CD4-positive, alpha-beta T cell treated with Interleukin-4 for 4 hours (primary cell): ENCODE measurements at regions not wholly inside any gene's neighbourhood (a gene's known extent, or its start where the extent isn't known, plus 50 kb on each side); places are given as distances from the start of the nearest gene placed in this dataset.

ENCODE experiments used
- DNase-seq: peaks from one replicate; pipeline ENCODE4 v3.0.0-alpha.2; 2020

DNA sequence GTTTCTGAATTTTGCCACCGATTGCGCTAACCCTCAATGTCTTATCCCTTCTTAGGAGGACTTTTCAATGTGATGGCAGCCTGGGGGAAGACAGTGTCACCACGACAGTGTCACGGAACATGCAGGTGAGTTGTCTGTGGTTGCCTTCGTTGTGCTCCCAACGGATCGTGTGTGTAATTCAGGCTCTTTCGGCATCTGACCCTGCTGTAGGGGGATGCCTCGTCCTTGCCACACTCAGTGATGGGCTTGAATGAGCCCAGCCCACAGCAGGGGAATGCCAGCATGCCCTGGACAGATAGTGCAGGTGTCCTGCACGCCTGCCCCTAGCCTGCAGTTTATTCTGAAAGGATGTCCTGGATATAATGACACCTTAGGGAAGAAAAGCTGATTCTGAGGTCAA, 123.8 kb upstream of the RTL1 start:
- DNase-seq, result no peak

DNA sequence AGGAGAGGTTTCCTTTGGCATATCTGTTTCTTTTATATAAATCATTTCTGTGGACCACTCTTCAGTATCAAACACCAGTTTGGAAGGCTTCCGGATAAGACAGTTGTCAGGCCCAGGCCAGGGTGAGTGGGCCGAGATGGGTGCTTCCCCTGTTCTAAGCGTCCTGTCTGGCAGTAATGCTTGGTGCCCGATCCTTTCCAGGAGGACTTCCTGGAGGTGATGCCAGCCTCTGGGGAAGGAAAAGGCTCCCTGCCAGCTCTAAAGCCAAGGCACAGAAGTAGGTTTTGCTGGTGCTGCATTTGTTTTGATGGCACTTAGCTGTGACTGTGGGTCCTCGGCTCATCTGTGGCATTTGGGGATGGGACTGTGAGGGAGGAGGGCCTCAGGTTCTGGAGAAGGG, 124.4 kb upstream of the RTL1 start:
- DNase-seq, result no peak

DNA sequence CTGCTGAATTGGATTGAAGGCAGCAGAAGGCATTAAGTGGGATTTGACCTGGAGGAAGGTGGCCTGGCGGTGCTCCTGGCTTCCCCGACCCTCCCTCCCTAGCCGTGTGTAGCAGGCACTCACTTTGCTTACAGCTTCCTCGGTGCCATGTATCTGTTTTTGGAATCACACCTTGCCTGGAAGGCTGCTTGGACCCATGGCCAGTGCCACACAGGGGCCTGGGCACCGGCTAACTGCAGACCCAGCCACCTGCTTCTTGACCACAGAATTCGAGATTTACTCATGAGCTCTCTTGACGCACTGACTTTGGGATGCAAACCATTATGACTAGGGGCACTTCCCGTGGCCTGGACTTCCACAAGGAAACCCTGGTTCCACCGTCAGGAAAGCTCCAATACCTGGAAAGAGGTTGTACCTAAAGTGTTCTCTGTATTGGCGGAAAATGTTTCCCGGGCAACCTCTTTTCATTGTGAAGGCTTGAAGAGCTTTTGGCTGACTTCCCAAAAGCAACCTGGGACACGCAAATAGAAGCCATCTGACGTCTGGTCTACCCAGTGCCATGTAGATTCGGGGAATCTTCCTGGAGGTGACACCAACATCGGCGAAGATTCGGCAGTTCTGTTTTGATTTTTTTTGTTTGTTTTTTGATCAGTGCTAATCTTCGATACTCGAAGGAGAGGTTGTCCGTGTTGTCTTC, 125.6 kb upstream of the RTL1 start:
- DNase-seq, result no peak

DNA sequence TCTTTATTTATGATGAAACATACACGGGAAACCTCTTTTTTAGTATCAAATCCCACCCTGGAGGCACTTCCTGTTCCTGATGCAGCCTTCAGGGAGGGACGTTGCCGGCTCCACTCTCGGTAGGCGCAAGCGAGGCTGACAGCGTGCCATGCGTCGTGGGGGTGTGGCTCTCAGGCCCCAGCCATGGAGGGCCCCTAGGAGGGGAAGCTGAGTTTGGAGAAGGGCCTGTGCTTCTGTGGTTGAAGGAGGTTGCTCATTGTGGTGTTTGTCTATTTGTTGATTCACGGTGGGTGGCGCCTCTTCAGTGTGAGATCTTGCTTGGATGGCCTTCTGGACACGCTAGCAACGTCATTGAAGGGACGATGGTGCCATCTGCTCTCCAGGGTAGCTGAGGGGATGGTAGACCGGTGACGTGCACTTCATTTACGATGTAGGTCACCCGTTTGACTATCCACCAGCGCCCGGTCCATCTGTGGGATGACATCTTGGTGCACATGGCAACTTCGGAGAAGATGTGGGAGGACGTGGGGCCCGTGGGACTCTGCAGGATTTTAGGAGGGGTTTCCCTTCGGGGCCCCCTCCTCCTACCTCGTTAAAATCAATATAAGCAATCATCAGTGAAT, 126.3 kb upstream of the RTL1 start:
- no peak for DNase-seq

DNA sequence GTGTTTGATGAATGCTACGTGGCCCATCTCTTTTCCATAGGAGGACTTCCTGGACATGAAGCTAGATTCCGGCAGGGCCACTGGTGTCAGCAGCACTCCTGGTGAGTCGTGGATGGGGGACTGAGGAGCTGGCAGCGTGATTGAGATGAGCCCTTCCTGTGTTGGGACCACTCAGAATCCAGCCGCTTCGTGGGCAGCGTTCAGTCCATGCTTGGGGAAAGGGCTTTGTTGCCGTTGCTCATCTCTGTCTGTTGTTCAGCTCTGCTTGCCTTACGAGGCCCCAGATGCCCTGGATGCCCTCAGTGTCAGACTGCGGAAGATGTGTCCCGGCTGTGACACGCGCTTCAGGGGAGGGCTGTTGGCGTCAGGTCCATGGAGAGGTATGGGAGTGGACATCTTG, 127.1 kb upstream of the RTL1 start:
- DNase-seq, result no peak

DNA sequence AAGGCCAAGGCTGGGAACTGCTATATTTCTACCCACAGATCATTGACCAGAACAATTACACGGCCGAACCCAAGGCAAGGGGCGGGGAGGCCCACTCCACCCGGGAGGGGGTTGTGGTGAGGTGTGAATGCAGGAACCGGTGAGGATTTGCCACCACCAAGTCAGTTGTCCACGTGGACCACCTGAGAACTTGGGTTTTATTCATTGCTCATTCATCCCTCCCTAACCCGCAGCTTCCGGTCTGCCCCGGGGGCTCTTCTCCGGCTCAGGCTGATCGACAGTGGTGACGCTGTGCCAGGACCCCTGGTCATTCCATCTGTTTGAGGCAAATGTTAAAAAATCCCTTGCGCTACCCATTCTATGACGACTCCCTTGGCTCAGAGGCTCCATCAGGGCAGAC, 127.7 kb upstream of the RTL1 start:
- DNase-seq, result no peak

DNA sequence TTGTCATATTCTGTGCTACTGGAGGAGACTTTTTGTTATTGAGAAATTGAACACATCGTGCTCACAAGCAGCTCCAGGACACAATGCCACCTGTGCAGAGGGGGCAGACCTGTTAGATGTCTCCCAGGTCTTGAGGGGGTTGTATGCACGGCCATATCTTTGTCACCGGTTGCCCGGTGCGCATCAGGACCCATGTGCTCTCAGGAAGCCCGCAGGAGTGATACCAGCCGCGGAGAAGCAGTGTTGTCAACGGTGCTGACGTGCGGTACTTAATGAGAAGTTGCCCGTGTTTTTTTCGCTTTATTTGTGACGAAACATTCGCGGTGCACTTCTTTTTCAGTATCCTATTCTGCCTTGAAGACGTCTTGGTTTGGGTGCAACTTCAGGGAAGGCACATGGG, 128.2 kb upstream of the RTL1 start:
- DNase-seq, result no peak

DNA sequence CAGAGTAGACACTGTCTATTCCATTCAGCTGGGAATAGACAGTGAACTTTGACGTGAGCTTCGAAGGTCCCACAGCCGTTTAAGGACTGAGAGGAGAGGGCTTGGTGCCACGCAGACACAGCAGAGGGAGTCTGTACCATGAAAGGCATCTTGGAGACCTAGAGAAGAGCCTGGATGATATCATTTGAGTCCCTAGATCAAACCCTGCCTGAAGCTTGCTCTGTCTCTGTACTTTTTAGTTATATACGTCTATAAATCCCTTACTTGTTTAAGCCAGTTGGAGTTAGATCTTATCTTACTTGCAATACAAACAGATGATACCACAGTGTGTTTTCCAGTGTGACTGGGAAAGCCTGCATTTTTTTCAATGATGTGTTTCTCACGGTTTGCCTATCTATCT, 128.9 kb upstream of the RTL1 start:
- no peak for DNase-seq

DNA sequence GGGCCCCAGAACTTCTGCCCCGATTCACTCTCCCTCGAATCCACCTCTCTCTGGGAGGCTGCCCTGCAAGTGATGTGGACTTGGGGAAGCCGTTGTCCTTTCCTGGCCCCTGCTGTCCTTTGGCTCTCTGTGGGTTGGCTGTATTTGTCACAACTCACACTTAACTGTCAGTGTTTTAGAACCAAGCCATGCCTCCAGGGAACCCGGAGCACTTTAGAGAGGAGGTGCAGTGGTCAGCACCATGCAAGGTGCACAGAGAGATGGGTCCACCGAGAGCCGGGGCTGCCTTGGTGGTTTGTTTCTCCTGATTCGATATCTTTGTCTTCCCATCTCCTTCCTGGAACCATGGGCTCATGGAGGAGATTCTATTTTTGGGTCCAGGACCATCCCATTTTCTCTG, 129.5 kb upstream of the RTL1 start:
- DNase-seq, result no peak

DNA sequence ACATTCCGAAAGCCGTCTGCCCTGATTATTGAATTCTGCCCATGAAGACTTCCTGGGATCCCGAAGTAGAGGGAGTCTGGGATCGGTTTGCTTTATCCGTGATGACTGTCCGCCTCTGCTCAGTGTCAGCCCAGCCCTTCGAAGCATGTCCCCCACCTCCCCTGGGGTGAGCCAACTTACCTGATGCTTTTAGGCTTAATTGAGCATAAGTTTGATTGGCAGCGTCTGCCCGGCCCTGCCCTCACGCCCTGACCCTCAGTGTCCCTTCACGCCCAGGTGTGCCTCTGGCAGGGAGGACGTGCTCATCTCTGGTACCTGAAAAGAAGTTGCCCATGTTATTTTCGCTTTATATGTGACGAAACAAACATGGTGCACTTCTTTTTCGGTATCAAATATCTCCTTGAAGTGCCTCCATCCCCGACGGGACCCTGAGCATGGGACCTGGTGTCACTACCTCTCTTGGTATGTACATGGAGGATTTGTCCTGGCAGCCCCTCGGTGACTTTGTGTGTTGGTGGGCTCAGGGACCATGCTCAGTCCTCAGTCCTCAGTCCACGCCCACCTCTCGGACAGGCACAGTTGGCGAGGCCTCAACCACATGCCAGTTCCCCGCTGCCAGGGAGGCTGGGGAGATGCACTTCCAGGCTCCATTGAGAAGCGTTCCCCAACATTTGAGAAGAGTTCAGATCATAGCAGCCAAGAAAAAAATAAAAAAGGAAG, 130.1 kb upstream of the RTL1 start:
- DNase-seq, result no peak

DNA sequence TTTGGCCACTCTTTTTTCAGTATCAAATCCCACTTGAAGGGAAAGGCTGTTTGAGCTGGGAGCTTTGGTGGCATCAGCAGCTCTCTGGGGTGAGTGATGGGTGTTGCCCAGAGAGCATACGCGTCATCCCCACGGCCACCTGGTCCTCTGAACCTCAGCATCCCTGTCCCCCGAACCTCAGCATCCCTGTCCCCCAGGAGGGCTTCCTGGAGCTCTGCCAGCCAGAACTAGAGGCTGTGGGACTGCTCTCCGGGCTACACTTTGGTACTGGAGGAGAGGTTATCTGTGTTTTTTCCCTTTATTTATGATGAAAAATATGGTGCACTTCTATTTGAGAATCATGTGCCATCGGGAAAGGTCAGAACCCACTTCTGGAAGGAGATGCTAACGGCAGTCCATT, 131.5 kb upstream of the RTL1 start:
- DNase-seq, result no peak

DNA sequence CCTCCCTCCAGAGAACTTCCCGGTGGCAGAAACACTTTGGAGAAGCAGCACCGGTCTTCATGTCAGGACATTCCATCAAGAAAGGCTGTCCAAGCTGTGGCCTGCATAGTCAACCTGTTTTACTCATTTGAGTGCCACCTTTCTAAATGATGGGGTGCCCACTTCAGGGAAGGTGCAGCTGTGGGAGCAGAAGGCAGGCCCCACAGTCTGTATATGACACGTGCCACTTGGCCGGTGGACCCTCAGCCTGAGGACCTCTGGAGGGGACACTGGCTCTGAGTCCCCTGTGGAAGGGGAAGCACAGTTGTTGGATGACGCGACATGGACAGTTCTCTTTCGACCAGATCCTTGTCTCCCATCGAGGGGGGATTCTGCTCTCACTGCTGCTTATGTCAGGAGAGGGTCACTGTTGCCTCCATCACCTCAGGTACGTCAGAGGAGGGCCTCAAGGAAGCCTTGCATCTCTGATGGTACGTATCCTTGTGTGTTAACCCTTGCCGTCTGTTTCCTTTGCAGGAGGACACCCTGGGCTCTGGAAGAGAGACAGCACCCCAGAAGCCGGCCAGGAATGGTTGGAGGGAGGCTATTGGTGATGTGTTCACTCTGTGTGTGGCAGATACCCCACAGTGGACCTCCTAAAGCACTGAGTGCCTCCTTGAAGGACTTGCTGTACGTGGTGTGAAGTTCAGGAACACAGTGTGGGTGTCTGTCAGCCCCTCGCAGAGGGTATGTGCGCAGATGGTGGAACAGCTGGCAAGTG, 132.1 kb upstream of the RTL1 start:
- no peak for DNase-seq

DNA sequence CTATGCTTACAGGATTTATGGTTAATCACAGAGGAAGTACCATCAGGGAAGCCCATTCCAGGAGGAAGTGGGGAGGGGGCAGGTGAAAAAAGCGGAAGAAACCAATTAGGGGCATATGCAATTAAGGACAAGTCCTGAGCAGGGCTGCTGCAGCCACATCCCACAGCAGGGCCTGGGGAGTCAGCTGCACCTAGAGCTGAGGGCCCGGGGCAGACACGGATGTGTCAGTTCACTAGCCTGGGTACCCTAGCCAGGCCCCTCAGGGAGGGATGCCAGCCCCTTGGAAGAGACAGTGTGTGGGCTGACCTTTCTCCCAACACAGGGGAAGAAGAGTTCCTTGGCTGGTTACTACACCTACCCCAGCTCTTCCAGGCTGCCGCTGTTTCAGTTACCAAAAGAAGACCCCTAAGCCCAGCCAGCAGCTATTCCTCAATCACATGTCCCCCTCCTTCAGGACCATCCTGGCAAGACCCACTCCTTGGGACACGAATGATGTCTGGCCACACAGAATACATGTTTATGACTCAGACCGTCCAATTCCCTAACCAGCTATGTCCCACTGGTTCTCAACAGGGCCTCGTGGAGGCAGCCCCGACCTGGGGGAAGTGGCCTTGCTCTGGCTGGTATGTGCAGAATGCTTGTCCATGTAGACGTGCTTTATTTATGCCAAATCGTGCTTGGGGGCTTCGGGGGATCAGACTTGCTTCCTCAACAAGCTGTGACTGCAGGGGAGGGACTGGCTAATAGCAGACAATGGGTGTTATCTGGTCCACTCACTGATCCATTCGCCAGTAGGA, 133.7 kb upstream of the RTL1 start:
- no peak for DNase-seq

DNA sequence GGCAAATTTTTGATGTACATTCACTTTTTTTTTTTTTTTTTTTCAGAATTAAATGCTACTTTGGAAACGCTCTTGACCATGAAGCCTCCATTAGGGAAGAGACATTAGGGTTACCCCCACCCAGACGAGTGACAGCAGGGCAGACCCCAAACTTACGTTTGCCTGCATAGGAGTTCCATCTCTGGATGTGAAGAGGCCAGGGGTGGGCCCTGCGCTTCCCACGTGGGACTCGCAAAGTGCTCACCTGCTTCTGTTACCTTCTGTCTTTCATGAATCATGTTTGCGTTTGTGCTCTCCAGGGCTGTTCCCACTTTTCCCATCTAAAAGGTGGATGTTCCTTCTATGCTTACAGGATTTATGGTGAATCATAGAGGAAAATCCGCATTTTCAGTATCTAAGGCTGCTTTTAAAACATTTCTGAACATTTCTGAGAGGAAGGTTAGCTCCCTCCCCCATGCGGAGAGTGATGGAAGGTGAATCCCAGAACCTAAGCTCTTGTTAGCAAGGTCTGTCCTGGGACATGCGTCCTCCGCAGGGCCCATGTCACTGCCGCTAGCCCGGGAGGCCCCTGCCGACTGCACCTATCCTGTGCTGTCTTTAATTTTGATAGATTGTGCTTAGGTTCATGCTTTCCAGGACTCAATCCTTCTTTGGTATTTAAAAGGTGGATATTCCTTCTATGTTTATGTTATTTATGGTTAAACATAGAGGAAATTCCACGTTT, 135.7 kb upstream of the RTL1 start:
- no peak for DNase-seq

DNA sequence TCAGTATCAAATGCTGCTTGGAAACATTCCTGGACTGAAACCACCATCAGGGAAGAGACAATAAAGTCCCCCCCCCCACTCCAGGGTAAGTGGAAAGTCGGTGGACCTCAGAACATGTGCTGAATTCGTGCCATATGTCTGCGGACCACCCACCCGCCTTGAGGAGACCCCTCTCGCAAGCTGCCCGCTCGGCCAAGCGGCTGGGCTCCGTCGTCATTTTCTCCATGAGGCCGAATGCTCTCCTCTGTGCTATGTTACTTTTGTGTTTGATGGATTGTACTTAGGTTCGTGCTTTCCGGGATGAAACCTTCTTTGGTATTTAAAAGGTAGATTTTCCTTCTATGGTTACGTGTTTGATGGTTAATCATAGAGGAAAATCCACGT, 136.2 kb upstream of the RTL1 start:
- no peak for DNase-seq

DNA sequence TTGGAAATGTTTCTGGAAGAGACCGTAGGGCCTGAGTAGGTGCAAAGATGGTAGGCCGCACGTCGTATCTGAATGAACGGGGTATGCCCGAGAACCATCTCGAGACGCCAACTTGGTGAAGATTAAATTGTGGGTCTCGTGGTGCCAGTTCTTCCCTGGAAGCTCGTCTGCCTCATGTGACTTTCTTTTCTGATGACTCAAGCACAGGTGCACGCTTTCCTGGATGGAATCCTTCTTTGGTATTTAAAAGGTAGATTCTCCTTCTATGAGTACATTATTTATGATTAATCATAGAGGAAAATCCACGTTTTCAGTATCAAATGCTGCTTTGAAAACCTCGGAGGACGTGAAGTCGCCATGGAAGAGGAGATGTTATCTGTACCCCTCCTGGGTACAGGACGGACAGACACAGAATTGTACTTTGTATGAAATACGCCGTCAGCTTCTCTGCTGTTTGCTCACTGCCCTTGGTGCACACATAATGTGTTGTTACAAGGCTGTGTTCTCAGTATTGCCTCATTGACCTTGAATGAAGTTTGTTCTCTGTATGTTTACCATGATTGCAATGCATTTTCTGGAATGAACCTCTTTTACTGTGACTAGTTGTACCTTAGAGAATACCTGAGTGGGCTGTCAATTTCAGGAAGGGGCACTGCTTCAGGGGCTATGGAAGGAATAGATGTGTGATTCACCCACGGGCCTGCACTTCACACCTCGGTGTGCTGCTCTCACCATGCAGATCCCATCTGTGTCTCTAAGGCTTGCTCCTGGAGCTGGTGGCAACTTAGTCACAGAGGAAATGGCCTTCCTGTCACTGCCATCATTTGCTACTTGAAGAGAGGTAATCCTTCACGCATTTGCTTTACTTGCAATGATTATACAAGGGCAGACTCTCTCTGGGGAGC, 137.3 kb upstream of the RTL1 start:
- DNase-seq, result no peak

DNA sequence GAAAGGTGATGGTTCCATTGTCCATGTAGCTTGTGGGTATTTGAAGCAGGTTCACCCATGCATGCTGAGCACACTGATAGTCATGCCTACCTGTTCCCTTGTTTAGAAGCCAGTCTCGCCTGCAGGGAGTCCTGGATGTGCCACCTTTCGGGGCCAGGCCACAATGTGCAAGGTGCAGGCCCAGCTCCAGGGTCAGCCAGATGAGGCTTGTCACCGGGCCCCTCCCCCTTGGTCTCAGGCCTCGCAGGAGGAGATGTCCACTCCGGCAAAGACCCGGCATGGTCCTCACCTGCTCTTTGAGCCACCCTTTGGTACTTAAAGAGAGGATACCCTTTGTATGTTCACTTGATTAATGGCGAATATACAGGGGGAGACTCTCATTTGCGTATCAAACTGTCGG, 140.4 kb upstream of the RTL1 start:
- no peak for DNase-seq

DNA sequence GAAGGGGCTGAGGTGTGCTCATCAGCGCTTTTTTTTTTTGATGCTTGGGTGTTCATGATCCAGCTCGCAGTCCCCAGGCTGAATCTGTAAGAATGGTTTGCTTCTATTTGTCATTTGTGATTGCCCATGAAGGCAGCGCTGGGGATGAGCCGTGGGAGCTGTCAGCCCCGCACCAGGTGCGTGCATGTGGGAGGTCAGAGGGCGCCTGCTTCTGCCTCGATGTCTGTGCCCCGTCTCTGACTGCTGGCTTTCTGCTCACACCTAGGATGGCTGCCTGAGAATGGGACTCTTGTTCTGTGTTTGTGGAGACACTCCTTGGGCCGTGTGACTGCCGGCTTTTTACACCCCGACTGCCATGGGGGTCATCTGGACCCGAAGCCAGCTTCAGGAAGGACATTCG, 141.2 kb upstream of the RTL1 start:
- no peak for DNase-seq

DNA sequence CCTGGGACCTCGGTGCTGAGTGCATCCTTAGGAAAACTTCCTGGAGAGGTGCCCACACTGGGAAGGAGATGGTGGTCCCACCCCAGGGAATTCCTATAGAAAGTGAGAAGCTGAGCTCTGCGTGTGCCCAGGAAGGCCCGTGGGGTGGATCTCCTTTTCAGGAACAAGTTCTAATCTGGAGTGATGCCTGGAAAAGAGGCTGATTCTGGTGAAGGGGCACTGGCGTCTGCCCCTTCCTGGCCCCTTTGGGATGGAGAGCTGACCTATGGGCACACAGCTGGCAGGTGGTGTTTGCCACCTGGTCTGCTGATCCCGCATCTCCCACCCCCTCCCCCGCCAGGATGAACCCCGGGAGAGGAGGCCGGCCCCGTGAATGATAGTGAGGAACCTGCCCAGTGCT, 142.0 kb upstream of the RTL1 start:
- no peak for DNase-seq

DNA sequence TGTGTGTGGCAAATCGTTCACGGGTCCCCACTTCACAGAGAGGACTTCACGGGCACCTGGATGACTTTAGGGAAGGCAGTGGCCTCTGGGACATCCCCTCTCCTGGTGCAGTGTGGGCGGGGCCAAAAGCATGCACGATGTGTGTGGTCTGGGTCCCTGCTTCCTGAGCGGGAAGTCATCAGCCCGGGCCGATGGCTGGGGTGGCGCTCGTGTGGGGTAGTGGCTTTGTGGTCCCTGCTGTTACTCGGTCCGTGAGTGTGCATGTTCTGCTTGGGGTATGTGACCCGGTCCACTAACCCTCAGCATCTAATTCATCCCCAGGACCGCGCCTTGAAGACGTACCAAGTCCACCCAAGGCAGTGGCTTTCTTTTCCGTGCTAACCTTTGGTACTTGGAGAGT, 142.5 kb upstream of the RTL1 start:
- DNase-seq, result no peak

DNA sequence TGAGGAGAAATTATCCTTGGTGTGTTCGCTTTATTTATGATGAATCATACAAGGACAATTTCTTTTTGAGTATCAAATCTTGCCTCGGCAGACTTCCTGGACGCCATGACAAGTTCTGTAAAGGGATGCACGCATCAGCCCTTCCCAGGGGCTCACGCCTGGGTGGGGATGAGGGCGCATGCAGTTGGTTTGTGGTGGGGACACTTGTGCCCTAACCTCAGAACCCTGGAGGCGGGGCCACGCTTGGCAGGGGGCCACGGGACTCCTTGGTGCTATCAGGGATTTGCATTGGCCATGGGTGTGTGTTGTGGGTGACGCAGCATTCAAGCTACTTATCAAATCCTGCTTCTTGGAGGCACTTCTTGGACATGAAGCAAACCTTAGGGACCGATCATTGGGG, 143.8 kb upstream of the RTL1 start:
- no peak for DNase-seq
